Urothelium cell line (cell line): ENCODE measurements at regions not wholly inside any gene's neighbourhood (a gene's known extent, or its start where the extent isn't known, plus 50 kb on each side); places are given as distances from the start of the nearest gene placed in this dataset.

Experiments used
- DNase-seq: peaks from one replicate; pipeline ENCODE4 v3.0.0; 2011; ENCODE audit warnings: low spot score, mixed read lengths
- FAIRE-seq: peaks from 2 replicates; lab custom pipeline; 2011; peaks lifted over from hg19 to GRCh38; lab: Jason Lieb, UNC

GRCh38 chr4:175871774-175872405 is 59.8 kb upstream of the GPM6A start:
- DNase-seq (peak; percentile 23), FAIRE-seq (no peak)

DNA sequence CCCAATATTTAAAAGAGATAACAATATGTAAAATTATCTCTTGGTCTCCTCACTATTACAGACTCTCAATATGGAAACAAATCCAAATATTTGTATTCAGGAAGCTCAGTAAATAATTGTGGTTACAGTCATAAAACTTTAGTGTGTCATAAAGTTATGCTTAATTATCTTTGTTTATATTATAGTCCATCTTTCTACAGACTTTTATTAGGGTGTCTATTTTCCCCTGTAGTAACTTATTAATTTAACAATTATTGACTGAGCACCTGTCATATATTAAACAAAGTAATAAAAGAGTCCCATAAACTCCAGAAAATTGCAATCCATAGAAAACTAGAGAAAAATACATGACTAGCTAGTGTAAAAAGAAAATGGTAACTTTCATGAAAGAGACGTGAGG is 61.6 kb upstream of the GPM6A start:
- DNase-seq, result no peak
- FAIRE-seq, result no peak

- FAIRE-seq, result no peak
- DNase-seq, result peak; percentile 4
These were observed 62.2 kb upstream of the GPM6A start for GRCh38 chr4:175874306-175874705.

- no peak for FAIRE-seq
- no peak for DNase-seq
These were observed 64.1 kb upstream of the GPM6A start for GRCh38 chr4:175875993-175876771.

DNA sequence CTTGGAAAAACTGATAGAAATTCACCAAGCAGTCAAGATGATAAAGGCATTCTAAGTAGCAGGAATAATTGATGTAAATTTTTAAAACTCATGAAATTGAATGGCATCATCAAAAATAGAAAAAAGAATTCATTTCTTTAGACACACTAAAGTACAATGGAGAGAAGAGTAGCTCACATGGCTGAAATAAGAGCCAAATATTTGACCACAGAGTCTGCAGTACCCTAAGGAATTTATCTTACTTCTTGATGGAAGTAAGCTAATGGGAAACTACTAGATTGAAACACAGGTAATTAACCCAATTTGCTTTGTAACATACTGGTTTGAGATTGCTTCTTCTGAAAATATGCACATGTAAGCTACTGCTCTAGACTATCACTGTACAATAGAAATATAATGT is 70.8 kb upstream of the GPM6A start:
- FAIRE-seq (no peak), DNase-seq (no peak)

GRCh38 chr4:175884048-175884447 is 72.0 kb upstream of the GPM6A start:
- FAIRE-seq, result no peak

GRCh38 chr4:175891231-175891630 is 79.2 kb upstream of the GPM6A start:
- DNase-seq (no peak), FAIRE-seq (no peak)

More at GRCh38 chr4:175884048-175884447, 72.0 kb upstream of the GPM6A start:
- peak; percentile 7 for DNase-seq

DNA sequence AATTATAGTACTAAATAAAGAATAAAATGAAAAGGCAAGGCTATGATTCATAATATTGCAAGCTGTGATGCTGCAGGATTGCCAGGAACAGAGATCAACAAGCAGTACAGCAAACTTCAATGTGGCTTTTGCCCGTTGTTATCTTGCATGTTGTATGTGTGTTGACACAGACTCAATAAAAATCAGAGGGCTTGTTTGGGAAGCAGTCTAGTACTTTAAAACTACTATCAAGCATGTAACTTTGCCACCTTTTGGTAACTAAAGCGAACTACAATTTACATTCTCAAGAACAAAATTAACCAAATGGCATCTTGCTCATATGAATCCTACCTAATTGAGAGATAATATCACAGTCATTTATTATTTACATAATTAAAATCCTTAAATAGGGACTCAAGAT is 79.8 kb upstream of the GPM6A start:
- FAIRE-seq, result no peak
- peak; percentile 22 for DNase-seq

GRCh38 chr4:175905925-175906324 is 93.9 kb upstream of the GPM6A start:
- DNase-seq, result no peak
- FAIRE-seq, result no peak

DNA sequence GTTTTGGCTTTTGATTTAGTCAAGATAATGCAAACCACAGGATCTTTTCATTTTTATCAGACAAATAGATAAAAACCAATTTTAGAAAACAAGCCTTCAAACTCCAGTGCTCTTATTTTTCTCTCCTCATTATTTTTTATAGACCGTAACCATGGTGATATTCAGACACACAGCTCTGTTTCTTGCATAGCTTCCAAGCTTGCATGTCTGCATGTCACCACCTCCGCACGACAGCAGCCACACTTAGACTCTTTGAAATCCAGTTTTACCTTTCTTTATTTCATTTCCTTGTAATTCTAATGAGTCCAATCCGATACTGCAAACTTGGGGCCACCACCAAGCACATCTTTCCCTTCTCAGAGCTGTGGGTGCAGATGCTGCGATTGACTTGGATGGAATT is 94.3 kb upstream of the GPM6A start:
- DNase-seq (no peak), FAIRE-seq (no peak)

DNA sequence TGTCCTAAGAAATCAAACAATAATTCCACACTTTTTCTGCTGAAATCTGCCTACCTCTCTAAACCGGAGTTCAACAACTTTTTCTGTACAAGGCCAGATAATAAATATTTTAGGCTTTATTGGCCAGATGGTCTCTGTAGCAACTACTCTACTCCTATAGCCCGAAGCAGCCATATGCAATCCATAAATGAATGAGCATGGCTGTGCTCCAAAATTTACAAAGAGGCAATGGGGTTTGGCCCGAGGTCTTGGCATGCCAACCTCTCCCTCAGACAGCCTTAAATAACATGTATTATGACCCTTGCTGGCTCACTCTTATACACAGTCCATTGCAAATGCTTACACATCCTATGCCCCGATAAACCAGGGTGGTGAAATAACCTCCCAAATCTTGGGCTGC is 98.6 kb upstream of the GPM6A start:
- no peak for DNase-seq
- no peak for FAIRE-seq

DNA sequence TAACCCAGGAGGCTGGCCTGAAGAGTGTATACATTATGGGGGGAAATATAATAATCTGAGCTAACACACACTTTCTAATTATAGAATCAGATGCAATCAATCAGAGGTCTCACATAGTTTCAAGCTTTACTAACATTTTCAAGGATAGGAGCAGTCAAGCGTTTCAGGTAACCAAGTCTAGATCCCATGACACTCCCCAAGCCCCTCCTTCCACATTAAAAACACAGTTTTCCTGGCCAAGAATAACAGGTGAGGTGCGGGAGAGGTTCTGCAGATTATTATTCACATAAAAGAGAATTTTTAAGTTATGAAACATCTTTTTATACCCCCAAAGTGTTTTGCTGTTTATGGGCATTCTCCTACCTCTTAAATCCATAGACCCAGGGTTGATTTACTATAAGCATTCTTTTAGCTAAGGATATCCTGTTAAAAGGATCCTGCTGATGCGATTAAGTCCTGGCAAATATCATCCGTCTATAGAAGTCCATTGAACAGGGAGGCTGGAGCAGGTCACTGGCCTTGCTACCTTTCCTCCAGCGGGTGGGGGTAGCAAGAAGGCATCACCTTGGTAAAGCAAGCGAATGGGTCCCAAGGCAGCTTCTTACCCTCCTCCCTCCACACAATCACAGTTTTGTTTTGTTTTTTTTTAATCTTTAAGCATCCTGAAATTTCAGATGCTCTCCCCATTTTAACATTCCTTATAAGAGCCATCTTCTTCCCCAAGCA is 104.7 kb upstream of the GPM6A start:
- FAIRE-seq (no peak), DNase-seq (no peak)

- FAIRE-seq (no peak), DNase-seq (no peak)
These were observed 115.1 kb upstream of the GPM6A start for GRCh38 chr4:175927121-175927520.

DNA sequence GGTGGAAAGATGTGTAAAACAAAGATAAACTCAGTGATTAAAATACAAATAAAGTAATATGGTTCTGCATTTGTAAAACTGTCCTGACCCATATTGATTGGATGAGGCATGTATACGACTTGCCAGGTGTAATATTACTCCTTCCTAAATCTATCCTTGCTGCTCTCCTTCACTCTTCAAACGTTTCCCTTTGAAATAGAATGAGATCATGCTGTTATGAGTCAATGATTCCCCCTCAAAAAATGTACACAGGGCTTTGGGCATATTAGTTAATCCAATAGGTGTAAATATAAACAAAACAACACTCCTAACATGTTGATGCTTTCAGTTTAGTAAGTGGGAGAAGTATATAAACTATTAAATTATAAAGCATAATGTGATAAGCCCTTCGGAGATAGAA is 117.4 kb upstream of the GPM6A start:
- DNase-seq, result peak; percentile 25
- no peak for FAIRE-seq

GRCh38 chr4:175929932-175930331 is 117.9 kb upstream of the GPM6A start:
- DNase-seq (no peak), FAIRE-seq (no peak)

- FAIRE-seq, result no peak
- no peak for DNase-seq
These were observed 118.4 kb upstream of the GPM6A start for GRCh38 chr4:175930471-175930870.

DNA sequence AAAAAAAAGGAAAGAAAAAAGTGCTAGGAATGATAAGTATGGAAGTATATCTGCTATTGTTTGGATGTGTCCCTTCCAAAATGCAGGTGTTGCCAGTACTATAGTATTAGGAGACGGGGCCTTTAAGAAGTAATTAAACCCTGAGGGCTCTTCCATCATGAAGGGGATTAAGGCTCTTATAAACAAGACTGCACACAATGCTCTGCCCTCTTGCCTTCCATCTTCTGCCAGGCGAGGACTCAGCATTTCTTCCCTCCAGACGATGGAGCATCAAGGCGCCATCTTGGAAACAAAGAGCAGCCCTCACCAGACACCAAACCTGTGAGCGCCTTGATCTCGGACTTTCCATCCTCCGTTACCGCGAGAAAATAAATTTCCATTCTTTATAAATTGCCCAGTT is 120.1 kb upstream of the GPM6A start:
- DNase-seq, result no peak
- FAIRE-seq, result no peak

DNA sequence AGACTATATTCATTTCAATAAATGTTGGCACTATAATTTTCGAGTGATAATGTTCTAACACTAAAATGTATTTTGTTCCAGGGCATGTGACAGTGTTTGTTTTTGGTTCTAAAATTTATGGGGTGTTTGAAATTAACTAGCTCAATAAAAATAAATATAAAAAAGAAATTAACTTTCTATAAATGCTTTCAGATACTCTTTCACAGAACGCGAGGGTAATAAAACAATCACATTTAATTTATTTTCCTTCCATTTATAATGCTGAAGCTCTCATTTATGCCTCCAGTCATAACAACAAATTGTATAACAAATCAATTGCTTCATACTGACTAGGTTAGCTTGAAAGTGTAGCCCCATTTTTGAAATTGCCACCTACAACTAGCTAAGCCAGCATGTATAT is 122.4 kb upstream of the GPM6A start:
- FAIRE-seq, result no peak
- no peak for DNase-seq

- FAIRE-seq, result no peak
- DNase-seq, result peak; percentile 31
These were observed 123.1 kb upstream of the GPM6A start for GRCh38 chr4:175935016-175935661.

DNA sequence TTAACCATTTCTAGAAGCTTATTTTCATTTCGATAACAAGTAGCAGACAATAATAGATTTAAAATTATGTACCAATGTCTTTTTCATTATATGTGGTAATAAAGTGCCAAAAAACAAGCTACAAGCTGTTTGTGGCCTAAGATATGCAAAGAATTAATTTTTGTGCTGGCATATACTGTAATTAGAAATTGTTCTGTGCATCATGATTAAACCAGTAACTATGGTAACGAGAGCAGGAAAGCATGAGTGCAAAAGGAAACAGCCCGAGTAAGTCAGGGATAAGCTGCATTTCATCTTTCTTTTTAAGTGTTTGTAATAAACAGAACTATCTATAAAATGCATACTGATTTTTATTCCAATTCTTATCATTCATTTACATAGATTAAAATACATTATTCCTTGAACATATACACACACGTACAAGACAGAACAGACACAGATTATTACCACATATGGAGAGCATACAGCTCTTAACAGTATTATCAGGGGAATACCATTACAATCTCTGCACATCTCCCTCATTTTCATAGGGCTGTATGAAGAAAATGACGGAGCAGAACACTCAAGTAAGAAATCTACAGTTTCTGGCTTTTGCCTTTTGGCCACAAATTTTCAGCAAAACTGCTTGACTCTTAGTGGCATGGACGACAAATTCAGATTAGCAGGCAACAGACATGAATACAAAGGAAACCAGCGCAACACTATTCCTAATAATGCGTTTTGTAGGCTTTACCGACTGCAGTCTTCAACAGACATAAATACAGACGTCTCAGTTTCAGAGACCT is 121.3 kb upstream of the WDR17 start:
- DNase-seq (no peak), FAIRE-seq (no peak)
